SU-DHL-6 (cell line): ENCODE measurements at regions not wholly inside any gene's neighbourhood (a gene's known extent, or its start where the extent isn't known, plus 50 kb on each side); places are given as distances from the start of the nearest gene placed in this dataset.

ENCODE experiments used
- H2AFZ ChIP-seq: fragments of 200-600 bp; sonication (generic); 2 replicates; pipeline ENCODE4 v1.6.1; 2014; ENCODE audit warnings: low read depth, mild to moderate bottlenecking, moderate library complexity, mixed read lengths, antibody characterized with exemption, low read length; ENCODE audit not compliant: severe bottlenecking
- H3F3A ChIP-seq: fragments of 200-600 bp; shearing (Covaris generic); 2 replicates; pipeline ENCODE4 v1.6.0; 2016; ENCODE audit warnings: antibody characterized with exemption, mild to moderate bottlenecking; ENCODE audit not compliant: insufficient read depth
- H3K27ac ChIP-seq: fragments of 200-600 bp; sonication (generic); 2 replicates; pipeline ENCODE4 v1.5.1; 2016; ENCODE audit warnings: low read depth, mild to moderate bottlenecking, low read length, moderate library complexity, mixed read lengths
- H3K27me3 ChIP-seq: fragments of 200-600 bp; sonication (generic), shearing (Covaris generic); 2 replicates; pipeline ENCODE4 v1.6.0; 2014; ENCODE audit warnings: mild to moderate bottlenecking, low read length
- H3K36me3 ChIP-seq: fragments of 200-600 bp; sonication (generic); 2 replicates; pipeline ENCODE4 v1.6.1; 2014; ENCODE audit warnings: mild to moderate bottlenecking, low read length, mixed read lengths
- H3K4me2 ChIP-seq: fragments of 300-600, 200-600 bp; shearing (Covaris generic), sonication (generic); 2 replicates; pipeline ENCODE4 v1.6.0; 2014; ENCODE audit warnings: low read length, low read depth, mild to moderate bottlenecking; ENCODE audit not compliant: poor library complexity, severe bottlenecking
- H3K4me3 ChIP-seq: fragments of 200-600 bp; sonication (generic); 2 replicates; pipeline ENCODE4 v1.5.1; 2014; ENCODE audit warnings: antibody characterized with exemption, low read length, mild to moderate bottlenecking, mixed read lengths; ENCODE audit not compliant: insufficient read depth, poor library complexity, severe bottlenecking
- H3K79me2 ChIP-seq: fragments of 200-600 bp; sonication (generic); 2 replicates; pipeline ENCODE4 v1.6.1; 2014; ENCODE audit warnings: mild to moderate bottlenecking, low read length, moderate library complexity; ENCODE audit not compliant: insufficient read depth
- H3K9ac ChIP-seq: fragments of 200-600 bp; sonication (generic); 2 replicates; pipeline ENCODE4 v1.7.0; 2014; ENCODE audit warnings: mild to moderate bottlenecking, low read length
- H3K9me2 ChIP-seq: fragments of 200-600 bp; sonication (generic); replicated peaks from 2 replicates; pipeline ENCODE4 v1.6.1; 2014; ENCODE audit warnings: low read length; ENCODE audit not compliant: insufficient read depth
- H3K9me3 ChIP-seq: fragments of 200-600 bp; sonication (generic); 2 replicates; pipeline ENCODE4 v1.6.1; 2014; ENCODE audit warnings: low read length, mixed read lengths; ENCODE audit not compliant: insufficient read depth
- H4K20me1 ChIP-seq: fragments of 200-600 bp; sonication (generic); 2 replicates; pipeline ENCODE4 v1.6.1; 2014; ENCODE audit warnings: low read depth, mild to moderate bottlenecking, antibody characterized with exemption, low read length, moderate library complexity, mixed read lengths
- CTCF ChIP-seq: fragments of 200-600 bp; sonication (generic); IDR thresholded peaks from one replicate; pipeline ENCODE4 v1.5.1; 2017; ENCODE audit warnings: antibody characterized with exemption, mild to moderate bottlenecking, low read length, moderate library complexity; ENCODE audit not compliant: insufficient read depth, poor library complexity, severe bottlenecking
- EZH2phosphoT487 ChIP-seq: fragments of 200-600 bp; sonication (generic), shearing (Covaris generic); conservative IDR thresholded peaks from 2 replicates; pipeline ENCODE4 v1.6.1; 2018; ENCODE audit warnings: mild to moderate bottlenecking, antibody characterized with exemption, low read length, moderate library complexity, mixed read lengths

DNA sequence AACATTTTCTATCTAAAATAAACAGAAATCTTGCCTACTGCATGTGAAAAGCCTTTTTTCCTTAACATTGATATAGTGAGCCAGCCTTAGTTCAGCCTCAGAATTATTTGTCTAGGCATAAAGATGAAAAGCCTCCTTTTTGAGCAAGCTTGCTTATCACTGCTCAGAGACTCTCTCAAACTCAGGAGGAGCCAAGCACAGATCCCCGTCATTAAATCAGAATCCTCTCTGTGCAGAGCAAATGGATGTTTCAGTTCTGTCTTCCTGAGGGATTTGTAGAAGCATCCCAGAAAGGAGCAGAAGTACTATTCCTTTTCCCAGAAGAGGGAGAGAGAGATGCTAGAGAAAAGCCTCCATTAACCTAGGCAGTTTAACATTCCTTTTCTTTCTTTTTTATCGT is 186.9 kb upstream of the LNX1 start:
- H3F3A ChIP-seq = no peaks in the 10 kb centered on the region
- H3K4me3 ChIP-seq = no peak overlapping the region
- H3K9ac ChIP-seq = no peak overlapping the region
- no peaks in the 10 kb centered on the region for H3K27me3 ChIP-seq
- TF ChIP-seq EZH2phosphoT487 (no peak), CTCF (no peak)
- no peaks in the 10 kb centered on the region for H4K20me1 ChIP-seq
- H3K79me2 ChIP-seq = no peaks in the 10 kb centered on the region
- no peaks in the 10 kb centered on the region for H3K36me3 ChIP-seq
- H3K9me3 ChIP-seq = no peaks in the 10 kb centered on the region
- H3K27ac ChIP-seq = no peak overlapping the region
- H2AFZ ChIP-seq = no peak overlapping the region
- no peak overlapping the region for H3K4me2 ChIP-seq
- H3K9me2 ChIP-seq = no peaks in the 10 kb centered on the region

DNA sequence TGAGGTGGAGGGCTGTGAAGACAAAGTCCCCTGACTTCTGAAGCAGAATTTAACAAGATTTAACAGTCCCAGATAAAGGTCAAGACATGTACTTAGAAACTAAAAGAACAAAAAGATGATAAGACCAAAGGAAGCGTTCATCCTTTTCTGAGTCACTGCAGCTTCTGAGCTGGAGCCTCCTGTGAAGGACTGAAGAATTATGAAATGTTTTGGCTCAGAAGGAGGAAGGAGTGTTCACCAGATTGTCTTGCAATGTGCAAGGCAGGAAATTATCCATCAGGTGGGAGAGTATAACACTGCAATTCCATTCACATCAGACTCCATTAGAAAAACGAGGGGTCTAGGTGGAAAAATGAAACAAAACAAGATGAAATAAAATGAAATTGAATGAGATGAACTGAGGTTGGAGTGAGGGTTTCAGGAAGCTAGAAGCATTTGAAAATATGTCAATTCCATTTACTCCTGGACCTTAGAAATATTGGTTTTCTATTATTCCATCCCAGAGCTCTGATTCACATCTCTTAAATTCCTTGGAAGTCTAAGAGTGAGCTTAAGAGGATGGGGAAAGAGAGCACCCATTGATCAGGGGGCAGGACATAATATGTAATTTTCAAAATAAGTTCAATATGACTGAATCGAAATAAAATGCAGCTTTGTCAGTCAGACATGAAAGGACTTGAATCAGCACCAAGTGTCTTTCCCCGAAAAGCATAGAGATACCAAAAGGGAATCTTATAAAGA is 186.1 kb upstream of the LNX1 start:
- Histone ChIP-seq H3F3A (no peaks in the 10 kb centered on the region), H3K9ac (no peak overlapping the region), H2AFZ (no peak overlapping the region), H3K4me2 (no peak overlapping the region), H3K4me3 (no peak overlapping the region), H3K9me2 (no peaks in the 10 kb centered on the region), H3K9me3 (no peaks in the 10 kb centered on the region), H3K27me3 (no peaks in the 10 kb centered on the region), H3K36me3 (no peaks in the 10 kb centered on the region), H3K27ac (no peak overlapping the region), H3K79me2 (no peaks in the 10 kb centered on the region), H4K20me1 (no peaks in the 10 kb centered on the region)
- TF ChIP-seq EZH2phosphoT487 = no peak
- TF ChIP-seq CTCF = no peak

DNA sequence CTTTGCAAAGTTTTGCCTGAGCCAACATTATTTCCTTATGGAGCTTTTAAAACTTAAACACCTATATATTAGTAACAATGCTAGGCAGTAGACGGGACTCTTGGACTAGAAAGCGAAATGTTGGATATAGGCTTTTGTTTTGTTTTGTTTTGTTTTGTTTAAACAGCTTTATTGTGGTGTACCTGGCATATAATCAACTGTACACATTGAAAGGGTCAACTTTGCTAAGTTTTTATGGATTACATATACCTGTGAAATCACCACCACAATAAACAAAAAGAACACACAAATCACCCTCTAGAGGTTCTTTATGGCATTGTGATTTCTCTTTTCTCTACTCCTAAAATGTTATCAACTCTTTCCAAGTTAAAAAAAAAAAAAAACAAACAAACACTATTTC is 184.9 kb upstream of the LNX1 start:
- Histone ChIP-seq H3K27ac (no peak overlapping the region), H3K4me3 (no peak overlapping the region), H3K9ac (no peak overlapping the region), H3K27me3 (no peaks in the 10 kb centered on the region), H3K9me3 (no peaks in the 10 kb centered on the region), H3K79me2 (no peaks in the 10 kb centered on the region), H4K20me1 (no peaks in the 10 kb centered on the region), H3K4me2 (no peak overlapping the region), H3F3A (no peaks in the 10 kb centered on the region), H2AFZ (no peak overlapping the region), H3K36me3 (no peaks in the 10 kb centered on the region), H3K9me2 (no peaks in the 10 kb centered on the region)
- TF ChIP-seq CTCF (no peak), EZH2phosphoT487 (no peak)
